ENCODE measurements at regions not wholly inside any gene's neighbourhood (a gene's known extent, or its start where the extent isn't known, plus 50 kb on each side); places are given as distances from the start of the nearest gene placed in this dataset.

DNA sequence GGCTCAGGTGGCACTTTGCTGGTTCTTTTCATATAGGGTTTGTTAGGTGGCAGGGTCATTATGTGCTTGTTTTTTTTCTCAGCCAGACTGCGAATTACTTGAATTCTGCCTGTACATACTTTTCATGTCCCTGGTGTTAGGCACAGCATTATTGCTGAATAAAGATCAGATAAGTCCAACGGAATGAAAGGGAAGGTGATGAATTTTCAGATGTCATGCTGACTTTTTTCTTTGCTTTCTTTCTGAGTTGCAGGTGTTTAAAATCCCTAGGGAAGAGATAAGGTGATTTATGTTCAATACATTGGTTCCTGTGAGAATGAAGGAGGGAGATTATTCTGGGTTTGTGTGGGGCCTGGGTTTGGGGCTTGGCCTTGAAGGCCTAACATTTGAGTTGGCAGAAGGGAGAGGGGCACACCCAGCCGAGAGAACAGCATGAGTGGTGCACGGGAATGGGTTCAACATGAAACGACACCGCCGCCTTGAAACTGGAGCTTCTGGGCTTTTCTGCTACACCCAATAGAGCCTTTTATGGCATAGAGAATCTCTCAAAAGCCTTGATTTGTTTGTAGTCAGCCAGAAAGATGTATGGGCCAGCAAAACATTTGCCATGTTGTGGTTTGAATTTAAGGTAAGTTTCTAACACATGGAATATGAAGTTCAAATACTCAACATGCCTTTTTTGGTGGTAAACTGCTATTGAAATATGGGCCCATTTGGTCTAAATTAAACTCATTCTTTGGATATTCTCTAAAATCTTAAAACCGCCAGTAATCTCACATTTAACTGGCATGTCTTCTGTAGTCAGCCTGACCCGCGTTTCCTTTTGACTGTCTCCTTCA, 477.0 kb downstream of the PCNX1 start:
- Mint-ChIP-seq H3K4me3 (no peak overlapping the region), H3K36me3 (ENCODE audit: low read depth) (peaks cover 40% of the 10 kb centered on the region), H3K9me3 (no peaks in the 10 kb centered on the region), H3K27ac (peak overlapping the region; percentile 17; the same call in 1 of the 2 replicates), H3K27me3 (ENCODE audit: insufficient read depth) (no peaks in the 10 kb centered on the region), H3K4me1 (ENCODE audit: low read depth) (peaks cover 75% of the 10 kb centered on the region)
- TF ChIP-seq, protein P1, sequence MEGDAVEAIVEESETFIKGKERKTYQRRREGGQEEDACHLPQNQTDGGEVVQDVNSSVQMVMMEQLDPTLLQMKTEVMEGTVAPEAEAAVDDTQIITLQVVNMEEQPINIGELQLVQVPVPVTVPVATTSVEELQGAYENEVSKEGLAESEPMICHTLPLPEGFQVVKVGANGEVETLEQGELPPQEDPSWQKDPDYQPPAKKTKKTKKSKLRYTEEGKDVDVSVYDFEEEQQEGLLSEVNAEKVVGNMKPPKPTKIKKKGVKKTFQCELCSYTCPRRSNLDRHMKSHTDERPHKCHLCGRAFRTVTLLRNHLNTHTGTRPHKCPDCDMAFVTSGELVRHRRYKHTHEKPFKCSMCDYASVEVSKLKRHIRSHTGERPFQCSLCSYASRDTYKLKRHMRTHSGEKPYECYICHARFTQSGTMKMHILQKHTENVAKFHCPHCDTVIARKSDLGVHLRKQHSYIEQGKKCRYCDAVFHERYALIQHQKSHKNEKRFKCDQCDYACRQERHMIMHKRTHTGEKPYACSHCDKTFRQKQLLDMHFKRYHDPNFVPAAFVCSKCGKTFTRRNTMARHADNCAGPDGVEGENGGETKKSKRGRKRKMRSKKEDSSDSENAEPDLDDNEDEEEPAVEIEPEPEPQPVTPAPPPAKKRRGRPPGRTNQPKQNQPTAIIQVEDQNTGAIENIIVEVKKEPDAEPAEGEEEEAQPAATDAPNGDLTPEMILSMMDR (IDR thresholded peaks at IDR 0.05): no peak
- DNase-seq: no peak

DNA sequence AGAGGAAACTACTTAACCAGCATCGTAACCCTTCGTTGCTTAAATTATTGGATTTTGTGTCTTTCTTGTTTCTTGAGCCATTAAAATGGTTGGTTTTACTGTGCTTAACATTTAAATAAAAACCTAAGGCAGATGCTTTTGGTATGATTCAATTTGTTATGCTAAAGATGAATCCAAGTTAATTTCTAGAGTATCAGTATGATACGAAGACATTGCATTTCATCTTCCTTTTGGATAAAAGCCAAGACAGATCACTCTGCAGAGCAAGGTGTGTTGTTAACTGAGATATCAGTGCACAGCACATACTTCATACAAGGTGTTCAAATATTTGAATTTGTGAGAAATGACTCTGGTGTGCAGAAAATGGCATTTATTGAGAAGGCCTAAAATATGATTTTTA, 480.5 kb downstream of the PCNX1 start:
- no peak overlapping the region for H3K27ac Mint-ChIP-seq
- DNase-seq: no peak
- TF ChIP-seq, protein P1 (IDR thresholded peaks at IDR 0.05): no peak
- no peaks in the 10 kb centered on the region; the same call in 1 of the 2 replicates for H3K27me3 Mint-ChIP-seq (ENCODE audit: insufficient read depth)
- peaks cover 42% of the 10 kb centered on the region for H3K36me3 Mint-ChIP-seq (ENCODE audit: low read depth)
- H3K4me1 Mint-ChIP-seq (ENCODE audit: low read depth): peaks cover 53% of the 10 kb centered on the region
- no peak overlapping the region for H3K4me3 Mint-ChIP-seq
- H3K9me3 Mint-ChIP-seq: no peaks in the 10 kb centered on the region

DNA sequence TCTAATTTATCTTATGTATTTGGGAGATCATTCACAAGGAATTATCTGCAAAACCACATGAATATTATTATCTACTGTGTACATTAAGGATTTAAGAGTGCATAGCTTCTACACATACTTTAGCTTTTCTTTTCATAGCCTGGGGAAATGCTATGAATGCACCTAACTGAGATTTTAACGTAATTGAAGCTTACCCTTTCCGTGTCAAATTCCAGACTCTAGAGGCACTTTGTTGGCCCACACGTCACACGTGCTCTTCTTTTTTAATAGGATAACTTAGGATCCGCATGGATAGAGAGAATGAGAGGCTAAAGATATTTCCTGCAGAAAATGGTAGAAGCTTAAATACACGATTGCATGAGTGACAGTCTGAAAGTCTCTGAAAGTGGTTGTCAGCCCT, 481.1 kb downstream of the PCNX1 start:
- no peak overlapping the region for H3K4me3 Mint-ChIP-seq
- TF ChIP-seq, protein P1 (IDR thresholded peaks at IDR 0.05): no peak
- H3K9me3 Mint-ChIP-seq: no peaks in the 10 kb centered on the region
- H3K27me3 Mint-ChIP-seq (ENCODE audit: insufficient read depth): no peaks in the 10 kb centered on the region; the same call in 1 of the 2 replicates
- peaks cover 47% of the 10 kb centered on the region for H3K4me1 Mint-ChIP-seq (ENCODE audit: low read depth)
- H3K27ac Mint-ChIP-seq: no peak overlapping the region
- H3K36me3 Mint-ChIP-seq (ENCODE audit: low read depth): peaks cover 38% of the 10 kb centered on the region
- no peak for DNase-seq

DNA sequence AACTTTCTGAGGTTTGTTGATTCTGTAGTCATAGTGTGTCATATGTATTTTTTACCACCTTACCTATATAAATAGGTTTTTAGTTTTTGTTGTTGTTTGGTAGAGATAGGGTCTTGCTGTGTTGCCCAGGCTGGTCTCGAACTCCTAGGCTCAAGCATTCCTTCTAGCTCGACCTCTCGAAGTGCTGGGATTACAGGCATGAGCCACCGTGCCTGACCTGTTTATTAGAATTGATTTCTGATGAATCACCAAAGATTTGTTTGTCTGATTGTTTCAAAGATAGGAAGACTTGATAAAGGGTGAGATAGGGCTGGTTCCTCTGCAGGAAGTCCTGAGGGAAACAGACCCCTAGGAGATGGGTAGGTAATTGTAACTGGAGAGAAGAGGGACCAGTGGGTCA, 481.6 kb downstream of the PCNX1 start:
- peak overlapping the region; percentile 47 for H3K27ac Mint-ChIP-seq
- TF ChIP-seq, protein P1 (IDR thresholded peaks at IDR 0.05): no peak
- no peak for DNase-seq
- peak overlapping the region; percentile 13; the same call in 1 of the 2 replicates for H3K4me3 Mint-ChIP-seq
- H3K4me1 Mint-ChIP-seq (ENCODE audit: low read depth): peaks cover 43% of the 10 kb centered on the region
- no peaks in the 10 kb centered on the region for H3K9me3 Mint-ChIP-seq
- H3K36me3 Mint-ChIP-seq (ENCODE audit: low read depth): peaks cover 35% of the 10 kb centered on the region
- no peaks in the 10 kb centered on the region; the same call in 1 of the 2 replicates for H3K27me3 Mint-ChIP-seq (ENCODE audit: insufficient read depth)

DNA sequence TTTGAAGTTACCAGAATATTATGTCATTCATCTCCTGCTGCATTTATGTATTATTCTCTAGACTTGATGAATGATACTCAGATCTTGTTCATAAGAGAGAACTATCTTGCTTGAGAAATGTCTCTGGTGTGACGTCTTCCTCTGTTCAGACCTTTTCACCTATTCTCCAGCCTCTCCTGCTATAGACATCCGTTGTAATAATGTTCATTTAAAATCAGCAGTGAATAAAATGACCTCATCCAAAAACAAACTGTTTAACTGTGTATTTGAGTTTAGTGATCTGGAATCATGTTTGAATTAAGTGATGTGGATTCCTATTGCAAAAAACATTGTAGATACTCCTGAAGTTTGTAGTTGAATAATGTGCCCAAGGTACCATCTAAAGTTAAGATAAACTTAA, 487.1 kb downstream of the PCNX1 start:
- no peak overlapping the region; the same call in 1 of the 2 replicates for H3K4me3 Mint-ChIP-seq
- TF ChIP-seq, protein P1 (IDR thresholded peaks at IDR 0.05): no peak
- H3K36me3 Mint-ChIP-seq (ENCODE audit: low read depth): peaks cover 29% of the 10 kb centered on the region
- H3K27me3 Mint-ChIP-seq (ENCODE audit: insufficient read depth): no peaks in the 10 kb centered on the region; the same call in 1 of the 2 replicates
- DNase-seq: no peak
- peak overlapping the region; percentile 78; the same call in 1 of the 2 replicates for H3K27ac Mint-ChIP-seq
- peaks cover 61% of the 10 kb centered on the region for H3K4me1 Mint-ChIP-seq (ENCODE audit: low read depth)
- peaks cover 6% of the 10 kb centered on the region for H3K9me3 Mint-ChIP-seq
